ENCODE measurements at regions not wholly inside any gene's neighbourhood (a gene's known extent, or its start where the extent isn't known, plus 50 kb on each side); places are given as distances from the start of the nearest gene placed in this dataset.

GRCh38 chr11:116287866-116288265, 484.9 kb downstream of the BUD13 start:
- no peak for DNase-seq (ENCODE audit: low spot score)
- no peak for TF ChIP-seq CTCF (IDR thresholded peaks at IDR 0.05; ENCODE audit: unreplicated experiment)
- no peaks in the 10 kb centered on the region for H3K4me1 Mint-ChIP-seq (ENCODE audit: unreplicated experiment)
- H3K27me3 Mint-ChIP-seq (ENCODE audit: unreplicated experiment) = no peaks in the 10 kb centered on the region
- no peak overlapping the region for H3K27ac Mint-ChIP-seq (ENCODE audit: unreplicated experiment)
- no peaks in the 10 kb centered on the region for H3K36me3 Mint-ChIP-seq (ENCODE audit: low read depth, unreplicated experiment)
- H3K4me3 Mint-ChIP-seq (ENCODE audit: unreplicated experiment) = no peak overlapping the region
- H3K9me3 Mint-ChIP-seq (ENCODE audit: unreplicated experiment) = peaks cover 7% of the 10 kb centered on the region

GRCh38 chr11:116285026-116285425, 487.8 kb downstream of the BUD13 start:
- H3K4me3 Mint-ChIP-seq (ENCODE audit: unreplicated experiment) = no peak overlapping the region
- no peaks in the 10 kb centered on the region for H3K9me3 Mint-ChIP-seq (ENCODE audit: unreplicated experiment)
- DNase-seq (ENCODE audit: low spot score) = no peak
- H3K27ac Mint-ChIP-seq (ENCODE audit: unreplicated experiment) = no peak overlapping the region
- no peaks in the 10 kb centered on the region for H3K4me1 Mint-ChIP-seq (ENCODE audit: unreplicated experiment)
- no peaks in the 10 kb centered on the region for H3K27me3 Mint-ChIP-seq (ENCODE audit: unreplicated experiment)
- H3K36me3 Mint-ChIP-seq (ENCODE audit: low read depth, unreplicated experiment) = no peaks in the 10 kb centered on the region
- no peak for TF ChIP-seq CTCF (IDR thresholded peaks at IDR 0.05; ENCODE audit: unreplicated experiment)

GRCh38 chr11:116283300-116283699, 489.5 kb downstream of the BUD13 start:
- no peaks in the 10 kb centered on the region for H3K27me3 Mint-ChIP-seq (ENCODE audit: unreplicated experiment)
- H3K36me3 Mint-ChIP-seq (ENCODE audit: low read depth, unreplicated experiment) = no peaks in the 10 kb centered on the region
- DNase-seq (ENCODE audit: low spot score) = no peak
- TF ChIP-seq CTCF (IDR thresholded peaks at IDR 0.05; ENCODE audit: unreplicated experiment) = no peak
- H3K4me3 Mint-ChIP-seq (ENCODE audit: unreplicated experiment) = no peak overlapping the region
- no peaks in the 10 kb centered on the region for H3K9me3 Mint-ChIP-seq (ENCODE audit: unreplicated experiment)
- no peak overlapping the region for H3K27ac Mint-ChIP-seq (ENCODE audit: unreplicated experiment)
- no peaks in the 10 kb centered on the region for H3K4me1 Mint-ChIP-seq (ENCODE audit: unreplicated experiment)

GRCh38 chr11:116282481-116282880, 490.3 kb downstream of the BUD13 start:
- no peak for TF ChIP-seq CTCF (IDR thresholded peaks at IDR 0.05; ENCODE audit: unreplicated experiment)
- Mint-ChIP-seq H3K9me3 (ENCODE audit: unreplicated experiment) (no peaks in the 10 kb centered on the region), H3K4me1 (ENCODE audit: unreplicated experiment) (no peaks in the 10 kb centered on the region), H3K27ac (ENCODE audit: unreplicated experiment) (no peak overlapping the region), H3K36me3 (ENCODE audit: low read depth, unreplicated experiment) (no peaks in the 10 kb centered on the region), H3K27me3 (ENCODE audit: unreplicated experiment) (no peaks in the 10 kb centered on the region), H3K4me3 (ENCODE audit: unreplicated experiment) (no peak overlapping the region)
- no peak for DNase-seq (ENCODE audit: low spot score)

DNA sequence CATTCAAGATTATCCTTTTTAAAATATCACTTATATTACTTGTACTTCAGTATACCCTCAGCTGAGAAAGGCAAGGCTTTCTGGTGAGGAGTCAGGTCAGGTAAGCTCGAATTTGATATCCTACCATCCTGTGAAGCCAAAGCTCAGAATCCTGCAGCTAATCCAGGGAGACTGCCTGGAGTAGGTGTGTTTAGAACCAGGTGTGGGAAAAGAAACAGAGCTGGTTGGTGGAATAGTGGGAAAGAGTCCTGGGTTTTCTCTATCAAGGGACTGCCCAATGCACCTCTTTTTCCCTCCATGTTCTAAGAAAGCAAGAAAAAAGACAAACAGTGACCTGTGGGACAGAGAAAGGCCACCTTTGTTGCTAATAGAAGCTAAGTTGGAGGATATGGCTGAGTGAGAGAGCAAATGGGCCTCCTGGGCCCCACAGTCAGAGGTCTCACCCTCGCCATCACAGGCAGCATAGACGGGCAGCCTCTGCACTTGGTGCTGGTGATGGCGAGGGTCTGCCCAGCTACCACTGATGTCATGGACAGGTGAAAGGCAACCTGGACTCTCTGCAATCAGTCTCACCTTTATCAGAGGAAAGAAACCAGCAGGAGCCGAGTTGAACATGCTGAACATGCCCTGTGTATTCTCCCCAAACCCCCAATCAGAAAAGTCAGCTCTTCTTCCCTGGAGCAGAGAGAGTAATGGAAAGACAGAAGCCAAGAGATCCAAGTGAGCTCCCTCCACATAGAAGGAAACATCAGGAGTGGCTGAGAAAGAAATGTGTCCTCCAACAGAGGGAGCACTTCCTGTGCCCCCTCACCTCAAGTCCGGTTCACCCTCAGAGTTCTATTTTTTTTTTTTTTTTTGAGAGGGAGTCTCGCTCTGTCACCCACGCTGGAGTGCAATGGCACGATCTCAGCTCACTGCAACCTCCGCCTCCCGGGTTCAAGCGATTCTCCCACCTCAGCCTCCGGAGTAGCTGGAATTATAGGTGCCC, 491.3 kb downstream of the BUD13 start:
- Mint-ChIP-seq H3K36me3 (ENCODE audit: low read depth, unreplicated experiment) (no peaks in the 10 kb centered on the region), H3K4me1 (ENCODE audit: unreplicated experiment) (no peaks in the 10 kb centered on the region), H3K27me3 (ENCODE audit: unreplicated experiment) (peaks cover 1% of the 10 kb centered on the region), H3K9me3 (ENCODE audit: unreplicated experiment) (no peaks in the 10 kb centered on the region), H3K4me3 (ENCODE audit: unreplicated experiment) (no peak overlapping the region), H3K27ac (ENCODE audit: unreplicated experiment) (no peak overlapping the region)
- TF ChIP-seq CTCF (IDR thresholded peaks at IDR 0.05; ENCODE audit: unreplicated experiment) = no peak
- DNase-seq (ENCODE audit: low spot score) = no peak

Data from endothelial cell (in vitro differentiated cells).